ENCODE measurements at regions not wholly inside any gene's neighbourhood (a gene's known extent, or its start where the extent isn't known, plus 50 kb on each side); places are given as distances from the start of the nearest gene placed in this dataset.
"Not testable (repeated sequence)": the region's sequence is repeated elsewhere in the genome, so short reads cannot be mapped to it uniquely, and the experiment has no call there.

- no peak for DNase-seq
Observed at GRCh38 chr3:106840319-106840718, 536.9 kb upstream of the CCDC54 start.

DNA sequence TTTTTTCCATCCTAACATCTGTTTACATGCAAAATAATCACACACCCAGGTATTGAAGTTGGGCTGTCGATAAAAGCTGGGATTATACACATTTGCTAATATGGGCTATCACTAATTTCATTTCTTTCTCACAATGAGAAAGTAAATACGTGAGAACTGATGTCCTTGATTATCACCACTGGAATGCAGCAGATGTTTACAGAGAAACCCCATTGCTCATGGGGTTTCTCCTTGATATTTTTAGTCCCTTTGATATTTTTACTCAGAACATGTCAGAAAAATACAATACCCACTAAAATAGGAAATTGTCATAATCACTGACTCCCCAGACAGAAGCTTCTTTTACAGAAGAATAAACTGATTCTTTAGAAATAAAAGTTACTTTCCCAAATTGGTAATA lies 535.1 kb upstream of the CCDC54 start:
- DNase-seq = no peak

- DNase-seq = no peak
Observed at GRCh38 chr3:106844638-106845037, 532.6 kb upstream of the CCDC54 start.

- DNase-seq = no peak
Observed at GRCh38 chr3:106848099-106848498, 529.1 kb upstream of the CCDC54 start.

- no peak for DNase-seq
Observed at GRCh38 chr3:106850437-106850836, 526.8 kb upstream of the CCDC54 start.

- DNase-seq = not testable (repeated sequence)
Observed at GRCh38 chr3:106858321-106858720, 518.9 kb upstream of the CCDC54 start.

DNA sequence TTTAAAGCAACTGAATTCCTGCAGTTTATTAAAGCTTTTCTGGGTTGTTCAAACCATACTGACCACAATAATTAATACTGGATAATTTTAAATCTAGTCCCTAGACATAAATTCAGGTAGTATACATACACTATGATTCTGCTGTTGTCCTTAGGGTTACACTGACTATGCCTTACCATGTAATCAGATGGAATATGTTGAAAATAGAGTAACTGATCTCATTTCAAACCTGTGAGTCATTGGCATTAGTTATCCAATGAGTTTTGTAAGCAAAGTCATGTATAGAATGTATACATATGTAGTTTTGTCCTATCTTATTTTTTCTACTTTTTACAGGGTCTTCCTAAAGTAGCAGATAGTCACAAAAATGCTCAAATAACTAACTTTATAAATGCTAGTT lies 517.1 kb upstream of the CCDC54 start:
- no peak for DNase-seq

DNA sequence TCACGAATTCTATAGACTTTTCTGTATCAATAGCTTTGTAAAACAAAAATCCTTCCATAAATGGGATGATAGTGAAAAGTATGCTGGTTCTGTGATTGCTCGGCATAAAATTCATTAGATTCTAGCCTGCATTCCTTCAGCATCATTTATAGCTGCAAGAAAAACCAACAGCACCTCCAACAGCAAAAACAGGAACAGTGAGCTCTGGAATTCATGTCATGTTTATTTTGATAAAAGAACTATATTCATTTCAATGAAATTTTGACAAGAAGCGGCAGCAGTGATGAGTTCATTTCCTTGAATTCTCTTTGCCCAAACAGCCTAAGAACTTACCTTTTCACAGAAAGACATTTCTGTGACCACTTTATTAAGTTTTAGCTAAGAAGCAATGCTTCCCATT lies 515.2 kb upstream of the CCDC54 start:
- no peak for DNase-seq

GRCh38 chr3:106877627-106878026 lies 499.6 kb upstream of the CCDC54 start:
- DNase-seq = no peak

DNA sequence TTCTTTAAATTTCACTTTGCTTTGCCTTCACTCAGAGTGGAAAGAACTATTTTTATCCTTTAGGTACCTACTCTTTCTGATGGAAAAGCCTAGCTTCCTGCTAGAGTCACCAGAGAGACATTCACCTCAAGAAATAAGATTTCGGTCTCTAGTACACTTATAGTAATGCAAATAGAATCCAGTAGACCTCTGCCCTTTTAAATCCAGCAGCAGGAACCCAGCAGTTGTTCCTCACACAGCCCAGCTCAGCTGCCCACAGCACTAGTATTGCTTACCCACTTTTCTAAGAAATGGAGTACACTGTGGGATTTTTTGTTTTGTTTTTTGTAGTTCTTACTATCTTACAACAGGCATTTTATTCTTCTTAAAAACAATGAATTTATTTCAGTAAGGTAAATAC lies 497.0 kb upstream of the CCDC54 start:
- DNase-seq = no peak

GRCh38 chr3:106881186-106881585 lies 496.1 kb upstream of the CCDC54 start:
- no peak for DNase-seq

DNA sequence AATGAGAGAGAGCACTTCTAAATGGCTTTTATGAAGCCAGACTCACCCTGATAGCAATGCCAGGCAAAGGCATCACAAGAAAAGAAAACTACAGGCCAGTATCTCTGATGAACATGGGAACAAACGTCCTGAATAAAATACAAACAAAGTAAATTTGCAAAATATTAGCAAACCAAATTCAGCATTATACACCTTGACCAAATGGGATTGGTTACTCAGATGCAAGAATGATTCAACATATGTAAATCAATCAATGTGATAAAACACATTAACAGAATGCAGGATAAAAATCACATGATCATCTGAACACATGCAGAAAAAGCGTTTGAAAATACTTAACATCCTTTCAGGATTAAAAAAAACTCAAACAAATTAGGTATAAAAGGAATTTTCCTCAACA lies 494.9 kb upstream of the CCDC54 start:
- no peak for DNase-seq

GRCh38 chr3:106906074-106906473 lies 471.2 kb upstream of the CCDC54 start:
- no peak for DNase-seq

- no peak for DNase-seq
Observed at GRCh38 chr3:106908181-106908938, 468.9 kb upstream of the CCDC54 start.

DNA sequence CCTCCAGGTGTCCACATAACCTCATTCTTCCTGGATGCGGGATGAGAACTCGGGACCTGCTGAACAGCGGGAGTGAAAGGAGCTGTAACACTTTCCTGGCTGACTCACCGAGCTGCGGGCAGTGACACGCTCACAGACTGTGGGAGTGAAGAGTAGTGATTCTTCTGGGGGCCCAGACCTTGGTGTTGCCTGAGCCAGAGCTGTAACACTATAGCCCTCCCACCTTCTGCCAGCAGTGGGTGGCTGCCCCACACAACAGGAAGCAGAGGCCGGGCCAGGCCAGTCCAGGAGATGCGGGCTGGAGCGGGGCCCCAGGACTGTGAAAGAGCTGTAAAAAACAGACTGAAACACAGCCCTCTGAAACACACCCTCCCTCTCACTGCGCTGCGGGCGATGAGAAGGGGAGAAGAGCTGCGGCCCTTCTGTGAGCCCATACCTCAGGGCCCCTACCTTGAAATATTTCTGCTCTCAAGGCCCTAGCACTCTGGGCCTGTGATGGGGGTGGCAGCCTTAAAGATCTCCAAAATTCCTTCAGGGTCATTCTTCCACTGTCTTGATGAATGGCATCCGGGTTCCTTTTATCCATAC lies 464.0 kb upstream of the CCDC54 start:
- DNase-seq = no peak

GRCh38 chr3:106913966-106914365 lies 463.3 kb upstream of the CCDC54 start:
- no peak for DNase-seq

DNA sequence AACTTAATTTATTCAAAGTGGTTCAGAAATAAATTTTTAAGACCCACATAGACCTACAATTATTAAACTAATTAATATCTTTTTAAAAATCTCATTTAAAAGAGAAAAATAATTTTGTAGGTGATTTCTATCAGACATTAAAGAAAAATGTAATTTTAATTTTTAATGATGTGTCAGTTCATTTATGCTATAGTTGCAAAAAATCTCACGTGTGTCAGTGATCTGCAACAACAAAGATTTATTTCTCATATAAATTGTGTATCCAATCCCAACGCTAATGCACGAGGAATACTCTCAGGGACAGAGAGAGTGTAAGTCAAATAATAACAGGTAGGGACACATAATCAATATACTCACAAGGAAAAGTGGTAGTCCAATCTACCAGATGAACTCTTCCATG lies 456.6 kb upstream of the CCDC54 start:
- no peak for DNase-seq

- DNase-seq = no peak
Observed at GRCh38 chr3:106929081-106929480, 448.2 kb upstream of the CCDC54 start.

- DNase-seq = no peak
Observed at GRCh38 chr3:106930086-106930485, 447.2 kb upstream of the CCDC54 start.

DNA sequence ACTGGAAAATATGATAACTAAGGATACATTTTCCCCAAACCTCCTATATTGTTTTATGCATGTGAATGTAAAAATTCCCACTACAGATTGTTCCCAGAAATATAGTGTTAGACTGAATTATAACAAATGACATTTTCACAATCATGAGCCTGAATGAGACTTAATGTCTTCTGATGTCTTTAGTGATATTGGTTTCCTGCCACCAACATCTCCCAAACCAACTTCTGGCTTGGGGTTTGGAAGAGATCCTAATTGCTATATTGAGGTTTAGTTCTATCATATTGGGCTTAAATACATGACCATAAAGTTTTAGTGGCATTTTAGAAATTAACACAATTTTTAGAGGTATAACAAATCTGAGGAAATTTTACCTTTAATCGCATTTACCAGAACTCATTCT lies 445.3 kb upstream of the CCDC54 start:
- no peak for DNase-seq

GRCh38 chr3:106936337-106936736 lies 440.9 kb upstream of the CCDC54 start:
- no peak for DNase-seq

DNA sequence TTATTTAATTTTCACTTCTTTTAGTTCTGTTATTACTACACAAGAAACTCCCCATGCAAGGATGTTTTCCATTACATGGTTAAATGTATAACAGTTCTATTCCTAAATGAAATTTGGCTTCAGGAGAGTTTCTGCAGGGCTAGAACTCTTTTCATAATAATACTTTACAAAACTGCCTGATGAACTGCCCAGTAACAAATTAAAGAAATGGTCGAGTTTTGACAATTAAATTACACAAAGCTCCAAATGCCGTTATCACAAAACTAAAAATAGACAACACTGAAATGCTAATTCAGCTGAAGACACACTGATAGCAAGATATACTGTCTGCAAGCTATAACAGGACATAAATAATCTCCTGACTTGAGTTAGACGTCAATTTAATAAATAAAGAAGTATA lies 435.2 kb upstream of the CCDC54 start:
- DNase-seq = no peak

- no peak for DNase-seq
Observed at GRCh38 chr3:106943071-106943470, 434.2 kb upstream of the CCDC54 start.

GRCh38 chr3:106945435-106945834 lies 431.8 kb upstream of the CCDC54 start:
- DNase-seq = no peak

GRCh38 chr3:106946866-106947265 lies 430.4 kb upstream of the CCDC54 start:
- DNase-seq = no peak
